ENCODE measurements at regions not wholly inside any gene's neighbourhood (a gene's known extent, or its start where the extent isn't known, plus 50 kb on each side); places are given as distances from the start of the nearest gene placed in this dataset.

GRCh38 chr2:5332925-5333324 is 359.3 kb upstream of the SOX11 start:
- TF ChIP-seq CTCF (IDR thresholded peaks at IDR 0.05; ENCODE audit: borderline replicate concordance, control extremely low read depth, extremely low read depth, insufficient read depth, missing control alignments) = no peak
- no peak for DNase-seq (ENCODE audit: low spot score)
- in situ Hi-C loops (cut with MboI; ENCODE audit: low sequenced_read_pairs, unreplicated experiment) = no loop called here

GRCh38 chr2:5339473-5339872 is 352.7 kb upstream of the SOX11 start:
- no peak for TF ChIP-seq CTCF (IDR thresholded peaks at IDR 0.05; ENCODE audit: borderline replicate concordance, control extremely low read depth, extremely low read depth, insufficient read depth, missing control alignments)
- in situ Hi-C loops (cut with MboI; ENCODE audit: low sequenced_read_pairs, unreplicated experiment) = no loop called here
- DNase-seq (ENCODE audit: low spot score) = no peak

GRCh38 chr2:5343785-5344335 is 348.3 kb upstream of the SOX11 start:
- no peak for TF ChIP-seq CTCF (IDR thresholded peaks at IDR 0.05; ENCODE audit: borderline replicate concordance, control extremely low read depth, extremely low read depth, insufficient read depth, missing control alignments)
- in situ Hi-C loops (cut with MboI; ENCODE audit: low sequenced_read_pairs, unreplicated experiment) = no loop called here
- DNase-seq (ENCODE audit: low spot score) = no peak

- no peak for DNase-seq (ENCODE audit: low spot score)
- in situ Hi-C loops (cut with MboI; ENCODE audit: low sequenced_read_pairs, unreplicated experiment) = no loop called here
- no peak for TF ChIP-seq CTCF (IDR thresholded peaks at IDR 0.05; ENCODE audit: borderline replicate concordance, control extremely low read depth, extremely low read depth, insufficient read depth, missing control alignments)
These were observed 339.9 kb upstream of the SOX11 start for GRCh38 chr2:5352286-5352685.

- TF ChIP-seq CTCF (IDR thresholded peaks at IDR 0.05; ENCODE audit: borderline replicate concordance, control extremely low read depth, extremely low read depth, insufficient read depth, missing control alignments) = no peak
- in situ Hi-C loops (cut with MboI; ENCODE audit: low sequenced_read_pairs, unreplicated experiment) = no loop called here
- DNase-seq (ENCODE audit: low spot score) = no peak
These were observed 338.6 kb upstream of the SOX11 start for GRCh38 chr2:5353565-5353964.

- DNase-seq (ENCODE audit: low spot score) = no peak
- in situ Hi-C loops (cut with MboI; ENCODE audit: low sequenced_read_pairs, unreplicated experiment) = no loop called here
- no peak for TF ChIP-seq CTCF (IDR thresholded peaks at IDR 0.05; ENCODE audit: borderline replicate concordance, control extremely low read depth, extremely low read depth, insufficient read depth, missing control alignments)
These were observed 332.8 kb upstream of the SOX11 start for GRCh38 chr2:5359397-5359796.

- in situ Hi-C loops (cut with MboI; ENCODE audit: low sequenced_read_pairs, unreplicated experiment) = no loop called here
- DNase-seq (ENCODE audit: low spot score) = no peak
- TF ChIP-seq CTCF (IDR thresholded peaks at IDR 0.05; ENCODE audit: borderline replicate concordance, control extremely low read depth, extremely low read depth, insufficient read depth, missing control alignments) = no peak
These were observed 332.1 kb upstream of the SOX11 start for GRCh38 chr2:5360081-5360480.
